HepG2 (cell line): ENCODE measurements at regions not wholly inside any gene's neighbourhood (a gene's known extent, or its start where the extent isn't known, plus 50 kb on each side); places are given as distances from the start of the nearest gene placed in this dataset.

ENCODE experiments used
- ATM ChIP-seq: fragments of 450-650 bp; IDR thresholded peaks from 2 replicates; pipeline ENCODE4 v1.7.1; 2017; ENCODE audit warnings: mild to moderate bottlenecking, borderline replicate concordance
- EZH2 ChIP-seq: conservative IDR thresholded peaks from 2 replicates; pipeline ENCODE4 v1.6.1; 2012; ENCODE audit warnings: mild to moderate bottlenecking, low read depth, low read length, moderate library complexity
- ZNF83 ChIP-seq: sonication (generic); formaldehyde crosslinking; IDR thresholded peaks from 2 replicates; pipeline ENCODE4 v1.4.0; 2020; ENCODE audit warnings: missing genetic modification reagents, mild to moderate bottlenecking, borderline replicate concordance
- TF ChIP-seq, protein P1 (sequence below): sonication (generic); formaldehyde crosslinking; IDR thresholded peaks from 2 replicates; pipeline ENCODE4 v1.8.0; 2022; ENCODE audit warnings: missing genetic modification reagents, mild to moderate bottlenecking, borderline replicate concordance
- TF ChIP-seq, protein P2 (sequence below): sonication (generic); formaldehyde crosslinking; IDR thresholded peaks from 2 replicates; pipeline ENCODE4 v1.4.0; 2020; ENCODE audit warnings: missing genetic modification reagents

DNA sequence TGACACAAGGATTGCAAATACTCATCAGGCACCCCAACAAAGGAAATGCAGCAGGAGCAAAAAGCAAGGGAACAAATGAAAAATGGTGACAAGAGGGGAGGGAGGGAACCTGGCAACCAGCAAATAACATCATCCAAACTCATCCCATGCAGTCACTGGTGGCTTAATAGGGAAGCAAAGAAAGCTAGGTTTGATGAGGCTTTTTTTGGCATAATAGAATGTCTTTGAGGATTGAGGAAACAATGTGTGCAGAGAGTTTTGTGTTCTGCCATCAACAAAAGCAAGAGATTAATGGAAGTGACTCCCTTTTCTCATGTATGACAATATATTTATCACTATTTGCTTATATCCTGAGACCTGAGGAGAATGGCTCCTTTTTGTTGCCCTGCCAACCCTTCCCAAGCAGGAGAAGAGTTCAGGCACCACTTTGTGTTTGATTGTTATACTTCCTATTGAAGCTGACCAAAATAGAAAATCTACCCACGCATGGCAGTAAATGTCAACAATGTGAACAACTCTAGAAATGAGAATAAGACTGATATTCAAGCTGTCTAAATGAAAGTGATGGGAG, 375.7 kb downstream of the CAAP1 start:
- TF ChIP-seq, protein P1, sequence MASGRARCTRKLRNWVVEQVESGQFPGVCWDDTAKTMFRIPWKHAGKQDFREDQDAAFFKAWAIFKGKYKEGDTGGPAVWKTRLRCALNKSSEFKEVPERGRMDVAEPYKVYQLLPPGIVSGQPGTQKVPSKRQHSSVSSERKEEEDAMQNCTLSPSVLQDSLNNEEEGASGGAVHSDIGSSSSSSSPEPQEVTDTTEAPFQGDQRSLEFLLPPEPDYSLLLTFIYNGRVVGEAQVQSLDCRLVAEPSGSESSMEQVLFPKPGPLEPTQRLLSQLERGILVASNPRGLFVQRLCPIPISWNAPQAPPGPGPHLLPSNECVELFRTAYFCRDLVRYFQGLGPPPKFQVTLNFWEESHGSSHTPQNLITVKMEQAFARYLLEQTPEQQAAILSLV (CRISPR knock-in tag) = no peak
- TF ChIP-seq, protein P2, sequence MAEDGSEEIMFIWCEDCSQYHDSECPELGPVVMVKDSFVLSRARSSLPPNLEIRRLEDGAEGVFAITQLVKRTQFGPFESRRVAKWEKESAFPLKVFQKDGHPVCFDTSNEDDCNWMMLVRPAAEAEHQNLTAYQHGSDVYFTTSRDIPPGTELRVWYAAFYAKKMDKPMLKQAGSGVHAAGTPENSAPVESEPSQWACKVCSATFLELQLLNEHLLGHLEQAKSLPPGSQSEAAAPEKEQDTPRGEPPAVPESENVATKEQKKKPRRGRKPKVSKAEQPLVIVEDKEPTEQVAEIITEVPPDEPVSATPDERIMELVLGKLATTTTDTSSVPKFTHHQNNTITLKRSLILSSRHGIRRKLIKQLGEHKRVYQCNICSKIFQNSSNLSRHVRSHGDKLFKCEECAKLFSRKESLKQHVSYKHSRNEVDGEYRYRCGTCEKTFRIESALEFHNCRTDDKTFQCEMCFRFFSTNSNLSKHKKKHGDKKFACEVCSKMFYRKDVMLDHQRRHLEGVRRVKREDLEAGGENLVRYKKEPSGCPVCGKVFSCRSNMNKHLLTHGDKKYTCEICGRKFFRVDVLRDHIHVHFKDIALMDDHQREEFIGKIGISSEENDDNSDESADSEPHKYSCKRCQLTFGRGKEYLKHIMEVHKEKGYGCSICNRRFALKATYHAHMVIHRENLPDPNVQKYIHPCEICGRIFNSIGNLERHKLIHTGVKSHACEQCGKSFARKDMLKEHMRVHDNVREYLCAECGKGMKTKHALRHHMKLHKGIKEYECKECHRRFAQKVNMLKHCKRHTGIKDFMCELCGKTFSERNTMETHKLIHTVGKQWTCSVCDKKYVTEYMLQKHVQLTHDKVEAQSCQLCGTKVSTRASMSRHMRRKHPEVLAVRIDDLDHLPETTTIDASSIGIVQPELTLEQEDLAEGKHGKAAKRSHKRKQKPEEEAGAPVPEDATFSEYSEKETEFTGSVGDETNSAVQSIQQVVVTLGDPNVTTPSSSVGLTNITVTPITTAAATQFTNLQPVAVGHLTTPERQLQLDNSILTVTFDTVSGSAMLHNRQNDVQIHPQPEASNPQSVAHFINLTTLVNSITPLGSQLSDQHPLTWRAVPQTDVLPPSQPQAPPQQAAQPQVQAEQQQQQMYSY = no peak
- TF ChIP-seq ZNF83 (no peak), ATM (no peak), EZH2 (no peak)
